Ascending aorta (tissue), 2 donors: ENCODE measurements at regions not wholly inside any gene's neighbourhood (a gene's known extent, or its start where the extent isn't known, plus 50 kb on each side); places are given as distances from the start of the nearest gene placed in this dataset.

Source experiments
- DNase-seq, 2 donors: peaks; one replicate each; pipeline ENCODE4 v3.0.0-alpha.2; 2019; ENCODE audit warnings: low spot score in 2 of 2
- H3K27ac ChIP-seq, 2 donors: fragments of 200-600 bp; sonication (generic); one replicate each; pipeline ENCODE4 v1.5.1; 2016 to 2017; ENCODE audit warnings: mild to moderate bottlenecking in 1 of 2
- H3K27me3 ChIP-seq: fragments of 200-600 bp; sonication (generic); one replicate; pipeline ENCODE4 v1.5.1; 2017
- H3K36me3 ChIP-seq, 2 donors: fragments of 200-600 bp; sonication (generic); one replicate each; pipeline ENCODE4 v1.5.1; 2016
- H3K4me1 ChIP-seq, 2 donors: fragments of 200-600 bp; sonication (generic); one replicate each; pipeline ENCODE4 v1.5.1; 2016 to 2017; ENCODE audit warnings: mild to moderate bottlenecking in 1 of 2
- H3K4me3 ChIP-seq, 2 donors: fragments of 200-600 bp; sonication (generic); one replicate each; pipeline ENCODE4 v1.5.1; 2016 to 2017; ENCODE audit warnings: mild to moderate bottlenecking in 1 of 2
- H3K9me3 ChIP-seq, 2 donors: fragments of 200-600 bp; sonication (generic); one replicate each; pipeline ENCODE4 v1.5.1; 2016
- intact Hi-C: fragments of 100-400 bp; cut with DNase I; formaldehyde crosslinking; loops from one replicate; pipeline ENCODE4 v1.15.1; 2023
- TF ChIP-seq, protein P1 (sequence below), 3 experiments: fragments of 200-600 bp in 2 of 3; fragments of 450-650 bp in 1 of 3; sonication (generic) in 2 of 3; IDR thresholded peaks; one replicate each; pipeline ENCODE4 v1.5.1; 2016 to 2019; ENCODE audit warnings: antibody characterized with exemption in 3 of 3, mild to moderate bottlenecking in 1 of 3, moderate library complexity in 1 of 3

DNA sequence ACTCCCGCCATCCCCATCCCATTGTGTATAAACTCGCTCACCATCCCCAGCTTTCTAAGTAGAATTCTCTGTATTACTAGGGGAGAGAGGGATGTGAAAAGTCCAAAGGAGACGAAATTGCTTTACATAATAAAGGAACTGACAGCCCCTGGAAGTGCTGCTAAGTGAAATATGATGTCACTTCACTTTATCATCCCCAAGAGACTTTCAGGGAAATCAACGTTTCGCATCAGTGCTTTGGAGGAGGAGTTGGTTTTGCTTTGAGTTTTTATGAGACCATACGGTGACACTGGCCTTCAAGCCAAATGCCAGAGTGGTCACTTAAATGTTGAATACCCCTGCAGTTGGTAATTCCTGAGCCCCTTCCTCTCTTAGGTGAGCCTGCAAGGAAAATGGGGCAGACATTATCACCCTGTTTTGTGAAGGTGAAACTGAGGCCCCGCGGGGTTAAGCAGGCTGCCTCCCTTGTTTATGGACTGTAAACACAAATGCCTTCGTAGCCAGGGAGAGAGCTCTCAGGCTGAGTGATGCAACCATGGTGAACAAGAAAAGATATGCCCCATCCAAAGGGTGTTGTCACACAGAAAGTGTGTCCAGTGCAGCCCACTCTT lies 58.4 kb upstream of the KAZN start:
- Histone ChIP-seq H3K4me1 (no peaks in the 10 kb centered on the region), H3K4me3 (no peak overlapping the region), H3K27me3 (no peaks in the 10 kb centered on the region), H3K27ac (no peak overlapping the region), H3K9me3 (no peaks in the 10 kb centered on the region), H3K36me3 (no peaks in the 10 kb centered on the region)
- TF ChIP-seq, protein P1, sequence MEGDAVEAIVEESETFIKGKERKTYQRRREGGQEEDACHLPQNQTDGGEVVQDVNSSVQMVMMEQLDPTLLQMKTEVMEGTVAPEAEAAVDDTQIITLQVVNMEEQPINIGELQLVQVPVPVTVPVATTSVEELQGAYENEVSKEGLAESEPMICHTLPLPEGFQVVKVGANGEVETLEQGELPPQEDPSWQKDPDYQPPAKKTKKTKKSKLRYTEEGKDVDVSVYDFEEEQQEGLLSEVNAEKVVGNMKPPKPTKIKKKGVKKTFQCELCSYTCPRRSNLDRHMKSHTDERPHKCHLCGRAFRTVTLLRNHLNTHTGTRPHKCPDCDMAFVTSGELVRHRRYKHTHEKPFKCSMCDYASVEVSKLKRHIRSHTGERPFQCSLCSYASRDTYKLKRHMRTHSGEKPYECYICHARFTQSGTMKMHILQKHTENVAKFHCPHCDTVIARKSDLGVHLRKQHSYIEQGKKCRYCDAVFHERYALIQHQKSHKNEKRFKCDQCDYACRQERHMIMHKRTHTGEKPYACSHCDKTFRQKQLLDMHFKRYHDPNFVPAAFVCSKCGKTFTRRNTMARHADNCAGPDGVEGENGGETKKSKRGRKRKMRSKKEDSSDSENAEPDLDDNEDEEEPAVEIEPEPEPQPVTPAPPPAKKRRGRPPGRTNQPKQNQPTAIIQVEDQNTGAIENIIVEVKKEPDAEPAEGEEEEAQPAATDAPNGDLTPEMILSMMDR (IDR thresholded peaks at IDR 0.05): no peak
- intact Hi-C loops: no loop called here
- no peak for DNase-seq

DNA sequence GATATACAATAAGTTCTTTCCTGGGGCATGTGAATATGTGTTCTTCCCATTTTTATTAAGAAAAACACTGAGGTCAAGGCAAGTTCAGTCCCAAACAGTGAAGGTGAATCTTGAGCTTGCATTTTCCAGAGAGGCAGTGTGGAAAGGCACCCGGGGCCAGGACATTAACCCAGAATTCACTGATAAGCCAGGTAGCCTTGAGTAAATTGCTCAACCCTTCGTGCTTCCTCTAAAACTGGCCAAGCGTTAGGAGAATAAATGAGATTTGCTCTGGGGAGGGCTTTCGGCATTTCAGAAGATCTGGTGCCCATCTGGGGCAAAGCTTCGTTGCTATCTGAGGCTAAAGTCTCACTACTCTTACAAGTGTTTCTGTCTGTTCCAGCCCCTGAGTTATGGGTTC lies 57.1 kb upstream of the KAZN start:
- Histone ChIP-seq H3K9me3 (no peaks in the 10 kb centered on the region), H3K36me3 (no peaks in the 10 kb centered on the region), H3K27ac (no peak overlapping the region), H3K4me3 (no peak overlapping the region), H3K4me1 (no peaks in the 10 kb centered on the region), H3K27me3 (no peaks in the 10 kb centered on the region)
- intact Hi-C loops: no loop called here
- no peak for DNase-seq
- TF ChIP-seq, protein P1 (IDR thresholded peaks at IDR 0.05): no peak

DNA sequence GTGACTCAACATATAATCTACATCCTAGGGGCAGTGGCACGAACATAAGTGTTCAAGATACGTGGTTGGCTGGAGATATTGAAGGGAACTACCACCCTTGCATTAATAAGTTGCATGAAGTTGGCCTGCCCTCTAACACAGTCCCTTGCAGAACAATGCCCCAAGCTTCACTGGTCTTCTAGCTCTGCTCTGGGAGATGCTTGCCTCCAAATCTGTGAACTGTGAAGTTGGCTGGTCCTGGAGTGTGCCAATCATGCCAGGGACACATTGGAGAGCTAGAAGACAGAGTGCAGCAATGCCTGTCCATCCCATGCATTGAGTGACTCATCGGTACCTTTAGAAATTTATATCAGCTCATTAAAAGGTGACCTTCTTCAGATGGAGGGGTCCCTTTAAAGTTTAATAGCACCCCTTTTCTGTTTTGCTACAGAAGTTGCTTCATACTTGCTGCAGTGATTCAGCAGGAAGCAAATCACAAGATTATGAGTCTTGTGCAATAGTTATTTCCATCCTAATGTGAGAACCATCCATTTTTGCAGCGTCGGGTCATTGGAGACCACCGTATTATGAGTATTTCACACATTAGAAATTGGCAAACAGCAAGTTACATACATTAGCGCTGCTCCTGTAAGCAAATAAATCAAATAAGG lies 55.2 kb upstream of the KAZN start:
- Histone ChIP-seq H3K27ac (no peak overlapping the region), H3K9me3 (no peaks in the 10 kb centered on the region), H3K36me3 (no peaks in the 10 kb centered on the region), H3K27me3 (no peaks in the 10 kb centered on the region), H3K4me3 (no peak overlapping the region), H3K4me1 (no peaks in the 10 kb centered on the region)
- no peak for DNase-seq
- intact Hi-C loops: no loop called here
- TF ChIP-seq, protein P1 (IDR thresholded peaks at IDR 0.05): no peak

DNA sequence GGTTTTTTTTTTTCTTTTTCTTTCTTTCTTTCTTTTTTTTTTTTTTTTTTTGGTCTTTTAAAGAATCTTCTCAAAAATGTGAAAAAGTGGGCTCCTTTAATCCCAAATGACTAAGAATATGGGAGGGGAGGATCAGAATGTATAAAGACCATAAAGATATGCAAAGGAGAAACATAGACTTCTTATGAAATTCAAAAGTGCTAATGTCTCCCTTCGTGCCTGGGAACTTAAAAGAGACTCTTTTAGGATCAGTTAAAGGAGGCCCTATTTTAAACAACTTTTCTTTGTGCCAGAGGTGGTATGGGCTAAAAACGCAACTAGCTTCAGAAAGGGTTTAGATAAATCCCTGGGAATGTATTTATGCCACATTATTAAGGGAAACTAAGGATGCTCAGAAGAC lies 54.2 kb upstream of the KAZN start:
- Histone ChIP-seq H3K27me3 (no peaks in the 10 kb centered on the region), H3K4me1 (no peaks in the 10 kb centered on the region), H3K4me3 (no peak overlapping the region), H3K9me3 (no peaks in the 10 kb centered on the region), H3K27ac (no peak overlapping the region), H3K36me3 (no peaks in the 10 kb centered on the region)
- TF ChIP-seq, protein P1 (IDR thresholded peaks at IDR 0.05): no peak
- intact Hi-C loops: no loop called here
- DNase-seq: no peak

DNA sequence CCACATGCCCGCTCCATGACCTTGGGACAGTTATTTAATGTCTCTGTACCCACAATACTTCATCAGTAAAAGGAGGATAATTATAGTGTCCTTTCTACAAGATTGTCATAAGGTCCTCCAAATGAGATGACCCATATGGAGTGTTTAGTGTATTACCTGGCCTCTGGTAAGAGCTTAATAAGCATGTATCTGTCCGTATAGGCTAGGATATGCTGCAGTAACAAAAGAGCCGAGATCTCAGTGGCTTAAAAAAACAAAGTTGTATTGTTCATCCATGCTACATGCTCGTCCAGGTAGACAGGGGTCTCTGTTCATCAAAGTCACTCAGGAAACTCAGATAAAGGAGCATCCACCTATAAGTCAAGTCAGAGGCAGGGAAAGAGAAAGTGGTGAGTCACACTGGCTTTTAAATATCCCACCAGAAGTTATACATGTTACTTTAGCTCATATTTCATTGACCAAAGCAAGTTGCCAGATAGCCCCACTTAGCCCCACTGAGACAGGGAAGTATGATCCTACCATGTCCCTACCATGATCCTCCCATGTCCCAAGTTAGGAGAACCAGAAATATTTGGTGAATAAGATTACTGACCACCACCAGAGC lies 53.0 kb upstream of the KAZN start:
- H3K27ac ChIP-seq: no peak overlapping the region
- no peak overlapping the region for H3K4me3 ChIP-seq
- no peaks in the 10 kb centered on the region for H3K27me3 ChIP-seq
- H3K36me3 ChIP-seq: no peaks in the 10 kb centered on the region
- intact Hi-C loops: no loop called here
- H3K4me1 ChIP-seq: no peaks in the 10 kb centered on the region
- TF ChIP-seq, protein P1 (IDR thresholded peaks at IDR 0.05): no peak
- no peak for DNase-seq
- no peaks in the 10 kb centered on the region for H3K9me3 ChIP-seq
